Neural cell (in vitro differentiated cells): ENCODE measurements at regions not wholly inside any gene's neighbourhood (a gene's known extent, or its start where the extent isn't known, plus 50 kb on each side); places are given as distances from the start of the nearest gene placed in this dataset.

Source experiments
- EP300 ChIP-seq: fragments of 450-650 bp; conservative IDR thresholded peaks from 2 replicates; pipeline ENCODE4 v1.6.1; 2014; ENCODE audit warnings: antibody characterized with exemption, mild to moderate bottlenecking, moderate library complexity; ENCODE audit not compliant: poor library complexity, severe bottlenecking
- MXI1 ChIP-seq: fragments of 450-650 bp; conservative IDR thresholded peaks from 2 replicates; pipeline ENCODE4 v1.6.1; 2014; ENCODE audit warnings: antibody characterized with exemption, mild to moderate bottlenecking; ENCODE audit not compliant: poor library complexity, severe bottlenecking
- POLR2AphosphoS5 ChIP-seq: IDR thresholded peaks from 2 replicates; pipeline ENCODE4 v1.6.1; 2012
- SMC3 ChIP-seq: fragments of 450-650 bp; conservative IDR thresholded peaks from 2 replicates; pipeline ENCODE4 v1.6.1; 2014; ENCODE audit warnings: antibody characterized with exemption, mild to moderate bottlenecking, moderate library complexity; ENCODE audit not compliant: poor library complexity
- TAF1 ChIP-seq: IDR thresholded peaks from 2 replicates; pipeline ENCODE4 v1.6.1; 2012; ENCODE audit warnings: low read depth
- TF ChIP-seq, protein P1 (sequence below): fragments of 450-650 bp; IDR thresholded peaks from 2 replicates; pipeline ENCODE4 v1.5.1; 2014; ENCODE audit warnings: antibody characterized with exemption, mild to moderate bottlenecking, moderate library complexity; ENCODE audit not compliant: poor library complexity, severe bottlenecking

DNA sequence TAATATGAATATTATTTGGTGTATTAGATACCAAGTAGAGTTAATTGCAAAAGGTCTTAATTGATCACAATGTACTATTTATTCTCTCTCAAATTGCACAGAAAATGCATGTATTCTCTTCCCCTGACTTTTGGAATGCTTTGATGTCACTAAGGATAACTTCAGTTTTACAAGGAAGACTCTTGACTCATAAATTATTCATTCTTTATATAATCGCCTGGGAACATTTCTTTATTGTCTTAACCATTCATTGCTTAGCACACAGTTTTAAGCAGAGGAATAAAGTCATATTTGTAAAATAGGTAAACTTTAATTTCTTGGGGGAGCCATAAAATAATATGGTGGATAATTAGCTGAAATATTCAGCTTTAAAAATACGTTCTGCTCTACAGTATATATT lies 306.0 kb upstream of the TMEM229A start:
- TF ChIP-seq, protein P1, sequence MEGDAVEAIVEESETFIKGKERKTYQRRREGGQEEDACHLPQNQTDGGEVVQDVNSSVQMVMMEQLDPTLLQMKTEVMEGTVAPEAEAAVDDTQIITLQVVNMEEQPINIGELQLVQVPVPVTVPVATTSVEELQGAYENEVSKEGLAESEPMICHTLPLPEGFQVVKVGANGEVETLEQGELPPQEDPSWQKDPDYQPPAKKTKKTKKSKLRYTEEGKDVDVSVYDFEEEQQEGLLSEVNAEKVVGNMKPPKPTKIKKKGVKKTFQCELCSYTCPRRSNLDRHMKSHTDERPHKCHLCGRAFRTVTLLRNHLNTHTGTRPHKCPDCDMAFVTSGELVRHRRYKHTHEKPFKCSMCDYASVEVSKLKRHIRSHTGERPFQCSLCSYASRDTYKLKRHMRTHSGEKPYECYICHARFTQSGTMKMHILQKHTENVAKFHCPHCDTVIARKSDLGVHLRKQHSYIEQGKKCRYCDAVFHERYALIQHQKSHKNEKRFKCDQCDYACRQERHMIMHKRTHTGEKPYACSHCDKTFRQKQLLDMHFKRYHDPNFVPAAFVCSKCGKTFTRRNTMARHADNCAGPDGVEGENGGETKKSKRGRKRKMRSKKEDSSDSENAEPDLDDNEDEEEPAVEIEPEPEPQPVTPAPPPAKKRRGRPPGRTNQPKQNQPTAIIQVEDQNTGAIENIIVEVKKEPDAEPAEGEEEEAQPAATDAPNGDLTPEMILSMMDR, result no peak
- TF ChIP-seq MXI1, result no peak
- no peak for TF ChIP-seq TAF1
- TF ChIP-seq POLR2AphosphoS5, result no peak
- no peak for TF ChIP-seq SMC3
- no peak for TF ChIP-seq EP300
